Stimulated activated CD8-positive, alpha-beta memory T cell treated with anti-CD3 and anti-CD28 coated beads, Interleukin-4, amount 100 ng/mL, for 4 hours (primary cell): ENCODE measurements at regions not wholly inside any gene's neighbourhood (a gene's known extent, or its start where the extent isn't known, plus 50 kb on each side); places are given as distances from the start of the nearest gene placed in this dataset.

Experiments
- DNase-seq, 2 donors: peaks; one replicate each; pipeline ENCODE4 v3.0.0-alpha.2; 2020; ENCODE audit warnings: low read depth in 2 of 2, low spot score in 1 of 2

- DNase-seq = no peak
Measured at GRCh38 chr2:41962922-41963622, 84.7 kb upstream of the PKDCC start.

- DNase-seq = no peak
Measured at GRCh38 chr2:41963661-41964525, 83.9 kb upstream of the PKDCC start.

- DNase-seq = no peak
Measured at GRCh38 chr2:41965173-41965908, 82.5 kb upstream of the PKDCC start.

- DNase-seq = no peak
Measured at GRCh38 chr2:41965909-41966295, 81.9 kb upstream of the PKDCC start.

GRCh38 chr2:41966431-41966893 is 81.4 kb upstream of the PKDCC start:
- no peak for DNase-seq

GRCh38 chr2:41966920-41967319 is 80.9 kb upstream of the PKDCC start:
- DNase-seq = no peak

- no peak for DNase-seq
Measured at GRCh38 chr2:41967476-41968181, 80.2 kb upstream of the PKDCC start.

- no peak for DNase-seq
Measured at GRCh38 chr2:41968182-41968578, 79.6 kb upstream of the PKDCC start.

- no peak for DNase-seq
Measured at GRCh38 chr2:41970988-41971660, 76.7 kb upstream of the PKDCC start.

GRCh38 chr2:41972179-41972578 is 75.6 kb upstream of the PKDCC start:
- no peak for DNase-seq

- DNase-seq = no peak
Measured at GRCh38 chr2:41972819-41973218, 75.0 kb upstream of the PKDCC start.

GRCh38 chr2:41973871-41974270 is 74.0 kb upstream of the PKDCC start:
- DNase-seq = no peak

- DNase-seq = no peak
Measured at GRCh38 chr2:41981417-41981816, 66.4 kb upstream of the PKDCC start.

- no peak for DNase-seq
Measured at GRCh38 chr2:41985573-41986095, 62.2 kb upstream of the PKDCC start.

GRCh38 chr2:41989501-41990180 is 58.2 kb upstream of the PKDCC start:
- DNase-seq = no peak

- DNase-seq = no peak
Measured at GRCh38 chr2:41990245-41990644, 57.6 kb upstream of the PKDCC start.

- DNase-seq = no peak
Measured at GRCh38 chr2:41990688-41991087, 57.1 kb upstream of the PKDCC start.

GRCh38 chr2:41992056-41992642 is 55.7 kb upstream of the PKDCC start:
- DNase-seq = no peak

- no peak for DNase-seq
Measured at GRCh38 chr2:41992671-41993434, 55.0 kb upstream of the PKDCC start.
